GM12892 (cell line): ENCODE measurements at regions not wholly inside any gene's neighbourhood (a gene's known extent, or its start where the extent isn't known, plus 50 kb on each side); places are given as distances from the start of the nearest gene placed in this dataset.

Experiments used
- POLR2A ChIP-seq: IDR thresholded peaks from 2 replicates; pipeline ENCODE4 v1.6.1; 2011; ENCODE audit warnings: low read depth, low read length, control low read depth
- POLR2AphosphoS5 ChIP-seq: IDR thresholded peaks from 2 replicates; pipeline ENCODE4 v1.6.1; 2011; ENCODE audit warnings: low read depth, low read length, control low read depth

- TF ChIP-seq POLR2AphosphoS5 (no peak), POLR2A (no peak)
Measured at GRCh38 chr20:59405226-59406200, 105.1 kb downstream of the EDN3 start.
